Right renal cortex interstitium (tissue), 3 donors: ENCODE measurements at regions not wholly inside any gene's neighbourhood (a gene's known extent, or its start where the extent isn't known, plus 50 kb on each side); places are given as distances from the start of the nearest gene placed in this dataset.
"Not testable (repeated sequence)": the region's sequence is repeated elsewhere in the genome, so short reads cannot be mapped to it uniquely, and the experiment has no call there.

Experiments
- DNase-seq, 3 donors: peaks; one replicate each; pipeline ENCODE4 v3.0.0-alpha.2; 2013; ENCODE audit warnings: low read depth in 3 of 3, low spot score in 2 of 3

DNA sequence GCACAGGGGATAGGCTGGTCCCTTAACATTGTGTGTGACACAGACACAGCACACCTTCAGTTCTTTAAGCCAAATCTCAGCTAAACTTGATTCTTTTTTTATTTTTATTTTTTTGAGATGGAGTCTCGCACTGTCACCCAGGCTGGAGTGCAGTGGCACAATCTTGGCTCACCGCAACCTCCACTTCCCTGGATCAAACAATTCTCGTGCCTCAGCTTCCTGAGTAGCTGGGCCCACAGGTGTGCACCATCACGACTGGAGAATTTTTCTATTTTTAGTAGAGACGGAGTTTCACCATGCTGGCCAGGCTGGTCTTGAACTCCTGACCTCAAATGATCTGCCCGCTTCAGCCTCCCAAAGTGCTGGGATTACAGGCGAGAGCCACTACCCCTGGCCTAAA is 123.6 kb upstream of the ERRFI1 start:
- not testable (repeated sequence) for DNase-seq

DNA sequence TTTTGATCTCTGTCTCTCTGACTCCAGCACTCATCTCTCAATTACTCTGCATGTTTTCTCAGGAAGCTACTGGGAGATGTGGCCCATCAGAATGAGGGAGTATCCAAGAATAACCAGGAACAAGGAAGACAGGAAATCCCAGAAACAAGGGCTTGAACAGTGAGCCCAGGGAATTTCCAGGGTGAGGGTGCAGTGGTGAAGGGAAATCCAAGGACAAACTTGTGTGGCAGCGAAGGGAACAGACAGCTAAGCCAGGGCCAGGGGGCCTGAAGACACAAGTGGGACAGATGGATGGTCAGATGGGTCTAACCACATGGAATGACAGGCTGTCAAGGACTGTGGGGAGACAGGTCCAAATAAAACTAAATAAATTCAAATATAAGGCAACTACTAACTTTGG is 121.8 kb upstream of the ERRFI1 start:
- DNase-seq = no peak

DNA sequence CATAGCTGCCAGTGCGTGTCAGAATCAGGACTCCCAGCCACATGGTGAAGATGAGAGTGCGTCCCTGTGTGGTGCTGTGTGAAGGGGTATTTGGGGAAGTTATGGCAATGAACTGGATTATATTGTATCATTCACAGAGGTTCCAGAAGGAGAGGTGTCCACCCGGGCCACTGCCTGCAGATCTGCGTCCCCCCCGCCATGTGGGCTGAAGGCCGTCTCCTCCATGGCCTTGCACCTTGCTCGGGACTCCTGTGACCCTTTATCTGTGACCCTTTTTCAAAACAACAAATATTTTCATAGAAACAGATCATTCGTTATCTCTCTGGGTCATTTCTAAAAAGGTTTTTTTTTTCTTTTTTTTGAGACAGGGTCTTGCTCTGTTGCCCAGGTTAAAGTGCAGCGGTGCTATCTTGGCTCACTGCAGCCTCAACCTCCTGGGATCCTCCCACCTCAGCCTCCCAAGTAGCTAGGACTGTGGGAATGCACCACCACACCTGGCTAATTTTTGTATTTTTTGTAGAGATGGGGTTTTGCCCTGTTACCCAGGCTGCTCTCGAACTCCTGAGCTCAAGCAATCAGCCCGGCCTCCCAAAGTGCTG is 120.2 kb upstream of the ERRFI1 start:
- no peak for DNase-seq

DNA sequence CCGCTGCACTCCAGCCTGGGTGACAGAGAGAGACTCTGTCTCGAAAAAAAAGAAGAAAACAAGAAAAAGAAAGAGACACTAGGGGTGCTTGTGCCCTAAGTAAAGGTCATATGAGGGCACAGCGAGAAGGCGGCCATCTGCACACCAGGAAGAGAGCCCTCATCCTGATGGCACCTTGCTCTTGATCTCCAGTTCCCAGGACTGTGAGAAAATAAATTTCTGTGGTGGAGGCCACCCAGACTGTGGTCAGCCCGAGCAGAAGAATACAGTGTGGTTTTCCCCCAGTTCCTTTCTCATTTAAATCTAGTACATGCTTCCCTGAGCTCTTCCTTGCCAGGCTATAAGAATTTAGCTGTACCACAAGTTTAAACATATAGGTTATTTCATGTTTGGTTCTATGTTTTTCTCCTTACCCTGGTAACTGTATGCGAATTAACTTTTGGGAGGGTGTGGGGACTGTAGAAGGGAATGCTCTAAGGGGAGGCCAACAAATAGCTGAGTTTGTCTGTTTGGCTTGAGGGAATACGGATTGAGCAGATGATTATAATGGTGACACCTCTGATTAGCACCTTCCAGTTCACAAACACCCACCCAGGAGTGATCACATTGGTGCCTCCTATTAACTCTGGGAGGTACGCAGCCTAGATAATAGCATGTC is 119.6 kb upstream of the ERRFI1 start:
- no peak for DNase-seq

DNA sequence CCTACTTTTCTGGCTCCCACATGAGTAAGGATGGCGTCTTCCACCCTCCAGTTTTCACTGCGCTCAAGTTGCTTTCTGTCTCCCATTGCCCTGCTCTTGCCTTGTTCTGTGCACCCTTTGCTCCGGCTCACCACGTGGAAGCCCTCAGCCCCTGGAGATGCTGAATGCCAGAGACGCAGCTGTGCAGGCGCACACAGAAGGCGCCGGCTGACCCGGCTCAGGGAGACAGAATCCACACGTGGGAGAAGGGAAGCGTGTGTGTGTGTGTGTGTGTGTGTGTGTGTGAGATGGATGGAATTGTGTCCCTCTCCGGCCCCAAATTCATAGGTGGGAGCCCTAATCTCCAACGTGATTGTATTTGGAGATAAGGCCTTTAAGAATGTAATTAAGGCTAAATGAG is 118.2 kb upstream of the ERRFI1 start:
- no peak for DNase-seq

DNA sequence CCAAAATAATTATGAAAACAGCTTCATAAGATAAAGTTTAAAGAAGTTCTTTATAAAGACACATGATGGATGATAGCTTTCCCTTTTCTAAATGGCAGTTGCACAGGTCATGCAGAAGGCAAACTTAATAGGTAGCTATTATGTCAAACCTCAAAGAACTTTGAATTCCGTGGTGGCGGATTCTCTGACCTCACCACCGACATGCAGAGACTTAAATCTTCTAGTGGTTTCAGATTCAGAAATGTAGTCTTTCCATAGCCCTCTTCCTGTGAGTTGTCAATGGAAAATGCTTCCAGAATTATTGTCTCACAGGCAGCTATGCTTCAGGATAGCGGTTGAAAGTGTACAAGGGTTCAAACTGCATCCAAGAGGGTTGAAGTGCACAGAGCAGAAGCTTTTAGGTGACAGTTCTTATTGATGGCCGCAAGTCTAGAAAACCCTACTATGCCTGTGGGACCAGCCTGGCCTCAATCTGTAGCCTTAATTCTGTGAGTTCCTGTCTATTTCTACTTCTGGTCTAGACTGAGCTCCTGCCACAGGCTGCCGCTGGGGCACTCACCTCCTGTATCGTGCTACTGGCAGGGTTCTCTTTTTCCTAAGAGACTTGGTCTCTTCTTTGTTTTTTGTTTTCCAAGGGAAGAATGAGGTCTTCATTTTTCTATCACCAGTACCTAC is 117.0 kb upstream of the ERRFI1 start:
- no peak for DNase-seq

DNA sequence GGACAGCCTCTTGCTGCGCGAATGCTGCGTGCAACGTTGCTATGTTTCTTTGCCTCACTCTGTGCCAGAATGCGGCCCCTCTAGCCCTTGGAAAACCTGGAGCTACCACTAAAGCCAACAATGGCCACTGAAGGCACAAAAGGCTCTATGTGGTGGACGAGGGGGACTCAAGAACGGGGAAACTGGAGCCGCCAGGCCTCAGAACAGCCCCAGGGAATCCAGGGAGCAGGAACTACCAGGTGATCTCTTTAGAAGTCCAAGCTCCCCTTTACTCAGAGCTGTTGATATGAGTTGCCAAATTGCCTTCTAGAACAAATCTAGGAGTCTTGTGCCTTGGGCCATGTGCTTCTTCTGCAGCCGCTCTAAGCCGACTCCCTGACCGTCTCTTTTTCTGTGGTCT is 113.8 kb upstream of the ERRFI1 start:
- no peak for DNase-seq

DNA sequence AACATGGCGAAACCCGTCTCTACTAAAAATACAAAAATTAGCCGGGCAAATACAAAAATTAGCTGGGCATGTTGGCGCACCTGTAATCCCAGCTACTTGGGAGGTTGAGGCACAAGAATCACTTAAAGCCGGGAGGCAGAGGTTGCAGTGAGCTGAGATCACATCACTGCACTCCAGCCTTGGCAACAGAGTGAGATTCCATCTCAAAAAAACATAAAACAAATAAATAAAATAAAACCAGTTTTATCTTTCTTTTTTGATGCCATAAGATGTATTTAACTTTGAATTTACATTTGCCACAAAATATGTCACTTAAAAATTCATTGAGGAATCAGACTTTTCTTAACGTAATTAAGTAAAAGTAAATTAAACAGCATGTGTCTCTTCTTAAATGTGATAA is 113.3 kb upstream of the ERRFI1 start:
- DNase-seq = no peak

DNA sequence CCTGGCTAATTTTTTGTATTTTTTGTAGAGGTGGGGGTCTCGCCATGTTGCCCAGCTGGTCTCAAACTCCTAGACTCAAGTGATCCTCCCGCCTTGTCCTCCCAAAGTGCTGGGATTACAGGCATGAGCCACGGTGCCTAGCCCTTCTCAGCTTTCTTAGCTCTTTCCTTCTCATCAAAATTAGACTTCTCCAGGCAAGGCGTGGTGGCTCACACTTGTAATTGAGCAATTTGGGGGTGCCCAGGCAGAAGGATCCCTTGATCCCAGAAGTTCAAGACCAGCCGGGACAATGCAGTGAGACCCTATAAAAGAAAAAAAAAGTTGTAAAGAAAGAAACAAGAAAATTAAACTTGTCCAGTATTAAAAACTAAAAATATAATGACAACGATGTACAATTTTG is 112.6 kb upstream of the ERRFI1 start:
- no peak for DNase-seq

DNA sequence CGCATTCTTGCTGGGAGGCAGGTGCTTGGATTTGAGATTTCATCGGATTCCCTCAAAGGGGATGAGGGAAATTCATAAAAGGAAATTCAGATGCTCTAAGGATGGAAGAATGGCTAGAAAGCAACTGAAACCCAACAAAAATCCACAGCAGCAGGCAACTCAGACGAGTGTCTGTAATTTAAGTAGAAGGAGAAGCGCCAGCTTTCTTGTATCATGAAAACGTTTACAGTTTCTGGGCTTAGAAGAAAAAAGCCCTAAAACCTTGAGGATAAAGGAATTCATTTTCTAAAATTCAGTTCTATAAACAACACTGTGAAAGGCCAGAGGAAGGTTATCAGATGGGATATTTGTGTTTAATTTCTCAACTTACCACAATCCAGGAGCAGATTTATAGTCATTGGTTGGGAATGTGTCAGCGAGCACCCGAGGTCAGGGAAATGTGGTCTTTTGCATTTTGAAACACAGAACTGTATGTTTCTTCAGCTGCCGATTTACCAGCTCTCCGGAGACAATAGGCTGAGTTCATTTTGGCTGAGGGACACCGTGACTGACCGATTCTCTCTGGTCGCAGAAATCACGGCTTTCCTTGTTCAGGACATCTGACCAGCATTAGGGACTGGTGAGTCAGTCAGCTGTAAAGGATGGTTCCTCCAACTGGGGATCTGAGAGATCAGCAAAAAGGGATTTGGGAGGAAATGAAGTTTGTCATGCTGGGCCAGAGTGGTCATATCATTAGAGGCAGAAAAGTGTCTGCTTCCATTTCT is 111.6 kb upstream of the ERRFI1 start:
- DNase-seq = peak in 1 of 3 donors; percentile 52

DNA sequence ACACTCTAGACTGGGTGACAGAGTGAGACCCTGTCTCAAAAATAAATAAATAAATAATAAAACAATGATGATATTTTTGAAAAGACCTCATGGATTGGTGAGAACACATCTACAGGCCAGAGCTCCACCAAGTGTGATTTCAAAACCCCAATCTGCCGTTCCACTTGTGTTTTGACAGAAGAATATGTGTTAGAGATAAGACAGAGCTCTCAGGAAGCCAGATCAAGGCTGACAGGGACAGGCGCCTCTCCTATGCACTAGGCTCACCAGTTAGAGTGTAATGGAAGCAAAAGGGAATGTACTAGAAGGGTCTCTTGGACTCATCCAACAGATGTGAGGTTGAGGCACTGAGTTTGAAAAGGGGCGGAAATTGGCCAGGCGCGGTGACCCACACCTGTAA is 110.7 kb upstream of the ERRFI1 start:
- no peak for DNase-seq

DNA sequence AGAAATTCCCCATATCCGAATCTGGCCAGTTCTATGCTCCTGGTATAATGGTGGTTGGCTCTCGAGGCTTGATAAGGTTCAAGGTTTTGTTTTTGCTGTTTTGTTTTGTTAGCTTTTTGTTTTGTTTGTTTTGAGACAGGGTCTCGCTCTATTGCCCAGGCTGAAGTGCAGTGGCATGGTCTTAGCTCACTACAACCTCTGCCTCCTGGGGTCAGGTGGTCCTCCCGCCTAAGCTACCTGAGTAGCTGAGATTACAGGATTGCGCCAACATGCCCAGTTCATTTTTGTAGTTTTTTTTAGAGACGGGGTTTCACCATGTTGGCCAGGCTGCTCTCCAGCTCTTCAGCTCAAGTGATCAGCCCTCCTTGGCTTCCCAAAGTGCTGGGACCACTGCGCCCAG is 109.1 kb upstream of the ERRFI1 start:
- DNase-seq = no peak

DNA sequence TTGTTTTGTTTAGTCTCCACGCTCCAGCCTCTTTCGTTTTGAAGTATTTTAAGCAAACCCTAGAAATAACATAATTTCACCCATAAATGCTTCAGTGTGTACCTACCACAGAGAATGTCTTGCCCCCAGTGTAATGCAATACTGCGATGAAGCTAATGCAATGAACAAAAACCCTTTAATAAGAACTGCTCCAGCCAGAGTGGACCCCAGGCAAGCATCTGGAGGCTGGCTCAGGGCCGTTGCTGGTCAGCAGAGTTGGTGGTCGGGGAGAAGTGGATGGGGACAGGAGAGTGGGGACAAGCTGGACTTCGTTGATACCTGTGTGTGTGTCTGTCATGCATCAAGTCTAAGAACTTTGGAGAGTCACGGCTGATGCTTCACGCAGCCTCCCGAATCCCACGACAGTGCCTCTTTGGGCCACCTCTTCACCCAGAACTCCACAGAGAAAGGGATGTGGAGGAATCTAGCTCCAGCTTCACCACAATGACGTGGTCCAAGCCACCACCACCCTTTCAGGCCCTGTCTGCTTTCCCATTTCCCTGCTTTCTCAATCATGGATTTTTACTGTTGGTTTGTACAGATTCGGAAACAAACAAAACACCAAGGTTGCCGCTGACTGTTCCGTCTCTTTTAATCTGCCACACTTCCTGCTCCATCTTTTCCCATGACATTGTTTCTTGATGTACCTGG is 108.6 kb upstream of the ERRFI1 start:
- DNase-seq = no peak

DNA sequence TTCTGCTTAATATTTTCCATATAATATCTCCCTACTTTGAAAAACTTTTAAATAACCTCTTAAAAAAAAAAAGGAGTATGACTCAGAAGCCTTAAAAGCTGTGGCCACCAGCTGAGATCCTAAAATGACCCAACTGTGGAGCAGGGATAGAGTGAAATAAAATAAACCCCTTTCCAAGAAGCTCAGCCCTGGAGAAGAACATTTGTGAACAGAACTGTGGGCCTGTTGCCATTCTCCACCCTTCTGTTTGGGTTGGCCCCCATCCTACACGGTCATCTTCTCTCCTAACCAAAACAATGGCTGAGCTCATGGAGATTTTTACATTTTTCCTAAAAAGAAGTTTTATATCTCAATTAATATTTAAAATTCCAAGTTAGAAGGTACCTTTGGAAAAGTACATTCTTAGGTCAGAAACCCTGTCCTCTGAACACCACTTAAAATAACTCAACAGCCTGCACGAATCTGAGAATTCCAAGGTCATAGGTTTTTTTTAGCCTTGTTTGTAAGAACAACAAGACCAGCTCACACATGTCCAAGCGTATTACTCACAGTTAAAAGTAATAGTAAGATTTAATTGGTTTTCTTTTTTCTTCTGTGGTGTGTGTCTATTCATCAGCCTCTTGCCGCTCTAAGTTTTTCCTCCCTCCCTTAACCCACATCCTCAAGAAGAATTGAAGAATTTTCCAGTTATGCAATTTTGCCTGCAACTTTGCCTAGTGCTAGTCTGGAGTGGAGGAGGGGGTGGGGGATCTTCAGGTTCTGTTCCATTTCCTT is 107.7 kb upstream of the ERRFI1 start:
- DNase-seq = no peak

DNA sequence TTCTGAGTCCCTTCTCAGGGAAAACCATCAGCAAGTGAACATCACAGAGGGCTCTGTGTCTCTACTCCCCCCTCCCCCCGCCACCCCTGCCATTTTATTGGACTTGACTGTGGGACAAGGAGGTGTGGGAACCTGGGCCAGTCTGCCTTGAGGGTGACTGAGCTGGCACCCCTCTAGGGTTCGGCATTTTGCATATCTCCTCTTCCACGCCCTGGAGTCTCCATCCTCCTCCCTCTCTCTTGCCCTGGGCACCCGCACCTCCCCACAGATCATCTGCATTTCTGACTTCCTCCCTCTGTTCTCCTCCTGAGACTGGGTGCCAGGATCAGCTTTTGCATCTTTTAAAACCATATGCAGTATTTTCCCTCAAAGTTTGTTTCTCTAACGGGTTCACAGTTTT is 107.1 kb upstream of the ERRFI1 start:
- no peak for DNase-seq

DNA sequence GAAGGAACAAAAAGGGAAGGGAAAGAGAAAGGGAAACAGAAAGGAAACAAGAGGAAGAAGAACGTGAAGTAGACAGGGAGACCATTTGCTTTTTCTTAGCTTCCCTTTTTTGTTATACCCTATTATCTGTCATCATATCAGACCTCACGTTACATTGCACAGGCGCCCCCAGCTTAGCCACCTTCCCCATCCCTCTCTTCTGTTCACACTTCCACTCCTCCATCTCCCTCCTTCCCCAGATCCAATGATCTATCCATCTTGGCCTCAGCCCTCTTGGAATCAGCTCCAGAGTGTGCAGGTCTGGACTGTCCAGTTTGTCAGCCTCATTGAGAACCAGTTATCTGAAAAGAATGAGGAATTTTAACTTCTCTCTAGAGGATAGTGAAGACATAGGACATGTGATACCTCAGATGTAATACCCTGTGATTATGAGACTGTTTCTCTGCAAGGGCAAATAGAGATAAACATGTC is 101.1 kb upstream of the ERRFI1 start:
- no peak for DNase-seq

DNA sequence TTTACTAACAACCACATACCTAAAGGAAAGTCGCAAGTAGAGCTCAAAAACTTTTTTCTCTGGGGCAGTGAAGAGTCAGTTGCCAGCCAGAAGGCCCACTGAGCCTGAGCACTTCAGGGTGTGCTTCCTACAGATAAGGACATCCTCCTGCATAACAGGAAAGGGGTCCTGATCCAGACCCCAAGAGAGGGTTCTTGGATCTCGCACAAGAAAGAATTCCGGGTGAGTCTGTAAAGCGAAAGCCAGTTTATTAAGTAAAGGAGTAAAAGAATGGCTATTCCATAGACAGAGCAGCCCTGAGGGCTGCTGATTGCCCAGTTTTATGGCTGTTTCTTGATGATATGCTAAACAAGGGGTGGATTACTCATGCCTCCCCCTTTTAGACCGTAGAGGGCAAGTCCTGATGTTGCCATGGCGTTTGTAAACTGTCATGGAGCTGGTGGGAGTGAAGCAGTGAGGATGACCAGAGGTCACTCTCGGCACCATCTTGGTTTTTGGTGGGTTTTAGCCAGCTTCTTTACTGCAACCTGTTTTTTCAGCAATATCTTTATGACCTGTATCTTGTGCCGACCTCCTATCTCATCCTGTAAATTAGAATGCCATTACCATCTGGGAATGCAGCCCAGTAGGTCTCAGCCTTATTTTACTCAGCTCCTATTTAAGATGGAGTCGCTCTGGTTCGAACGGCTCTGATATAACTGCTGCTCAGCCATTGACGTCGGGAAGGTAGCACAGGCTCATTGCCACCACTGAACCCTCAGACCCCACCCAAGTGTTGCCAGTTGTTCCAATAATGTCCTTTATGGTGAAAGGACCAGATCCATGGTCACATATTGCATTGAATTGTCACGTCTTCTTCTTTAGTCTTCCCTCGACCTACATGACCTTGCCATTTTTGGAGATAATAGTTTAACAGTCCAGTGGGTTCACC is 96.6 kb upstream of the ERRFI1 start:
- no peak for DNase-seq

DNA sequence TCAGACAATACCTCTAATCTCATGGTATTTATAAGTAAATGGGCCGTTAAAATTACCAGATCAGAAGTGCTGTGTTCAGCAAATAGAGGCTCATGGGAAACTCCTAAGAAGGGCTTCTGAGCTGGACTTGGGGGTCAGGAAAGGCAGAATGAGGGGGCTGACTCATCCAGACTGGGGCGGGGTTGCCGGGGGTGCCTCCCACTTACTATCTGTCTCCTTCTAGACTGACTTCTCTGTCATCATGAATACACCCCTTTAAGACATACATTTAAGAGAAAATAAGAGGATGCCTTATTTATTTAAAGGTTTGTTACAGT is 96.0 kb upstream of the ERRFI1 start:
- no peak for DNase-seq
